ENCODE measurements at regions not wholly inside any gene's neighbourhood (a gene's known extent, or its start where the extent isn't known, plus 50 kb on each side); places are given as distances from the start of the nearest gene placed in this dataset.
"Not testable (repeated sequence)": the region's sequence is repeated elsewhere in the genome, so short reads cannot be mapped to it uniquely, and the experiment has no call there.

DNA sequence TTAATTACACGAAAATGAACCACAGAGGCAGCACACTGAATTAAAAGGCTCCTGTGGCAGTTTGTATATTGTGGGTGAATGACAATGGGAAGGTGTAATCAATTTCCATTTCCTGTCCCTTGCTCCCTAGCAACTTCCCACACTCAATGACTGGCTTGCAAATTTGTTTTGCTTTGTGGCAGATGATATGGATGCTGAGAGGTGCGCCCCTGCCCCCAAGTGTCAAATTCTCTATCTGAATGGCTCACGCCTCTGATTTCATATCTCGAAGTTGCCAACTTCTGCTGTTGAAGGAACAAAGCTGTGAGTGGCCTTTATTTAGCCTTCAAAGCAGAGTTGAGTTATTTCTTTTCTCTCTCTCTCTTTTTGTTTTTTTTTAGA lies 86.0 kb downstream of the FOXD2 start:
- no peak for FAIRE-seq

DNA sequence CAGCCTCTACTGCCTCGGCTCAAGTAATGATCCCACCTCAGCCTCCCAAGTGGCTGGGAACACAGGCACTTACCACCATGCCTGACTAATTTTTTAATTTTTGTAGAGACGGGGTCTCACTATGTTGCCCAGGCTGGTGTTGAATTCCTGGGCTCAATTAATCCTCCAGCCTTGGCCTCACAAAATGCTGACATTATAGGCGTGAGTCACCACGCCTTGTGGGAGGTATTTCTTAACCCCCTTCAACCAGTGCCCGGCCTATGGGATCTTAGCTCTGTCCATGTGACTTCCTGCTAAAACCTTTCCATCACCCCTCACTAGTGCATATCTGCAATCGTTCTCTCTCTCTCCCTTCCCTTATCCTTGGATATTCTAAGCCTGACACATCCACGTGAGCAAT lies 86.4 kb downstream of the FOXD2 start:
- FAIRE-seq = no peak

DNA sequence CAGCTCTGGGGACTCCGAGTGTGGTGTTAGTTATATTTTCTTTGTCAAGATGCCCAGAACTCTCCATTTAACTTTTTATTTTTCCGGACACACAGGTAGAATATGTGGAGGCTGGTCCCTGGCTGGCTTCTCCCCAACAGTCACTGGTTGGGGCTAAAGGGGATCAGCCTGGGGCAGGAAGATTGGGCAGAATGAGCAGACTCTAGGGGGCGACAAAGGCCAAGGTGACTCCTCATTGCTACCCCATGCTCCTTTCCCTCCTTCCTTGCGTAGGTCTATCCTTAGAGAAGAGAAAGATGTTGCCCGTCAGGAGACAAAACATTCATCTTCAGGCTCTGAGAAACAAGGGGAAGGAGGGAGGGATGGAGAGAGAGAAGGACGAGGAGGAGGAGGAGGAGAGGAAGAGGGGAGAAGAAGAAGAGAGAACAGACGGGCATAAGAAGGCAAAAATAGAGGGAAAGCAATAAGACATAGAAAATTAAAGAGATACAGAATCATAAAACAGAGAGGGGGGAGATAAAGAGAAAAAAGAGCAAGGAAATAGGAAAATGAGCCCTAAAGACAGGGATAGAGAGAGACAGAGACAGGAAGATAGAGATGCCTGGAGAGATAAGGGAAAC lies 89.9 kb downstream of the FOXD2 start:
- no peak for FAIRE-seq

DNA sequence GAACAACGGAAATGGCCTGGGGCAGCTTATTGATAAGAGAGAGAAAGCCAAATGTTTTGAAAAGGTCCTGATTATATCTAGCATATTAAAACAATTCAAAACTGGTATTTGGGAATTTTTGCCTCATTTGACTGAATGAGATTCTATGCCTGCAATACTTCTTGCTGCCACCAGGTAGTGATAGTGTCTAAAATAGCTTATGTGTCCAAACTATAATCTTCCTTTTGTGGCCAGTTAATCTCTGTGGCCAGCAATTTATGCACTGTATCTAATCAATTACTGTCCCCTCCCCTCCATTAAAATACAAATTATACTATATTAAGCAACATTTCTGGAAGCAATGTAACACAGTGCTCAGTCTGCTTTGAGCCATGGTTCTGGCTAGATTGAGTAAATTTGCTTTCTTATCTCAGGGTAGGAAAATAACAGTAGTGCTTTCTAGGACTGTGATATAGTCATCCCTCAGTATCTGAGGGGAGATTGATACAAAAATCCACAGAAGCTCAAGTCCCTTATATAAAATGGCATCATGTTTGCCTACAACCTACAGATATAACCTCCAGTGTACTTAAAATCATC lies 91.8 kb downstream of the FOXD2 start:
- no peak for FAIRE-seq

GRCh38 chr1:47532921-47533792 lies 95.3 kb downstream of the FOXD2 start:
- no peak for FAIRE-seq

- FAIRE-seq = no peak
These were observed 96.0 kb downstream of the FOXD2 start for GRCh38 chr1:47533793-47534328.

GRCh38 chr1:47534436-47534835 lies 96.6 kb downstream of the FOXD2 start:
- no peak for FAIRE-seq

DNA sequence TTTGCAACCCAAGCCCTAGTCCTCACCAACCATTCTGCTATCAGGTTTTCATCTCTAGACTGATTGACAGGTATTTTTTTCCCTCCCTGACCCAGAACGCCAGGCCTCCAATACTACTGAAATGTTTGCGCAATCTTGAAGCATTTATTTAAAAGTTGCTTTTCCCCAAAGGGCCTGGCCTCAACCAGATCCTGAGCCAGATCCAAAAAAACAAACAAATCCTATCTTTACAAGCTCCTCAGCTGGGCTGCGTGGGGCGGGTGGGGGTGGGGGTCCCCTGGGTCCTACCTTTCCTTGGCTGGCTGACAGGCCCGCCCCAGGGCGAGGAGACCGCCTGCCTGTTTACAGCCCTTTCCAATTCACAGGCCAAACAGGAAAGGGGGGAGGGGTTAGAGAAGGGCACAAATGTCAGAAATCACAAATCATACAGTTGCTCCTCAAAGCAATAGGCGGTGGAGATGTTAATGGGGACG lies 98.8 kb downstream of the FOXD2 start:
- FAIRE-seq = no peak

- no peak for FAIRE-seq
These were observed 99.4 kb downstream of the FOXD2 start for GRCh38 chr1:47537268-47537667.

GRCh38 chr1:47537966-47538365 lies 100.1 kb downstream of the FOXD2 start:
- no peak for FAIRE-seq

- not testable (repeated sequence) for FAIRE-seq
These were observed 100.7 kb downstream of the FOXD2 start for GRCh38 chr1:47538530-47538929.

- not testable (repeated sequence) for FAIRE-seq
These were observed 103.9 kb downstream of the FOXD2 start for GRCh38 chr1:47541705-47542104.

DNA sequence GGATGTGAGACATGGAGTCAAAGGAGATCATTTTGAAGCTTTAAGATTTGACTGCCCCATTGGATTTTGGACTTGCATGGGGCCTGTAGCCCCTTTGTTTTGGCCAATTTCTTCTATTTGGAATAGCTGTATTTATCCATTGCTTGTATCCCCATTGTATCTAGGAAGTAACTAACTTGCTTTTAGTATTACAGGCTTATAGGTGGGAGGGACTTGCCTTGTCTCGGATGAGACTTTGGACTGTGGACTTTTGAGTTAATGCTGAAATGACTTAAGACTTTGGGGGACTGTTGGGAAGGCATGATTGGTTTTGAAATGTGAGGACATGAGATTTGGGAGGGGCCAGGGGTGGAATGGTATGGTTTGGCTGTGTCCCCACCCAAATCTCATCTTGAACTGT lies 105.2 kb downstream of the FOXD2 start:
- not testable (repeated sequence) for FAIRE-seq

DNA sequence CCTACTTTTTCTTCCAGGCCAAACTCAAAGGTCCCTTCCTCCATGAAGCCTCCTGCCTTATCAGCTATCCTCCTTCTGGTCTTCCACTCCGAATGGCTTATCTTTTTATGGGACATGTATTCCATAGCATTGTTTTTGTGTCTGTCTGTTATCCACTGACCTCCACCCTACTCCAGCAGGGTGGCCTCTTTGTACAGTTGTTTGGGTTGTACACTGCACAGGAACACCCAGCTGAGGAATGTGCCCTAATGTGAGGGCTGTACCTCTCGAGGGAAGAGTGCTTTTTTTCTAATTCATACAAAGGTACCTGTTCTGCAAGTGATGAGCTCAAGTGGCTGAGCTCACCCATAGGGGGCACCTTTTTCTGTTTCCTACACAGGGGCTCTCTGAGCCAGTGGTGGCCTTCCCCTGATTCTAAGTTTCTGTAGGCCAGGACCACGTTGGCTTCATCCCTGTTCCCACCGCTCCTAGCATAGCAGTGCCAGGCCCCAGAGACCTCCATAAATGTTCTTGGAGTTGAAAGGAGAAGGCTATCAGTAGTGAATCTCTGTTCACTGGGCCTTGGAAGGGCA lies 108.2 kb downstream of the FOXD2 start:
- no peak for FAIRE-seq

- no peak for FAIRE-seq
These were observed 110.1 kb downstream of the FOXD2 start for GRCh38 chr1:47547753-47548573.

GRCh38 chr1:47548637-47549036 lies 110.8 kb downstream of the FOXD2 start:
- FAIRE-seq = no peak

GRCh38 chr1:47549532-47549931 lies 111.7 kb downstream of the FOXD2 start:
- no peak for FAIRE-seq

GRCh38 chr1:47550929-47551328 lies 113.1 kb downstream of the FOXD2 start:
- no peak for FAIRE-seq

DNA sequence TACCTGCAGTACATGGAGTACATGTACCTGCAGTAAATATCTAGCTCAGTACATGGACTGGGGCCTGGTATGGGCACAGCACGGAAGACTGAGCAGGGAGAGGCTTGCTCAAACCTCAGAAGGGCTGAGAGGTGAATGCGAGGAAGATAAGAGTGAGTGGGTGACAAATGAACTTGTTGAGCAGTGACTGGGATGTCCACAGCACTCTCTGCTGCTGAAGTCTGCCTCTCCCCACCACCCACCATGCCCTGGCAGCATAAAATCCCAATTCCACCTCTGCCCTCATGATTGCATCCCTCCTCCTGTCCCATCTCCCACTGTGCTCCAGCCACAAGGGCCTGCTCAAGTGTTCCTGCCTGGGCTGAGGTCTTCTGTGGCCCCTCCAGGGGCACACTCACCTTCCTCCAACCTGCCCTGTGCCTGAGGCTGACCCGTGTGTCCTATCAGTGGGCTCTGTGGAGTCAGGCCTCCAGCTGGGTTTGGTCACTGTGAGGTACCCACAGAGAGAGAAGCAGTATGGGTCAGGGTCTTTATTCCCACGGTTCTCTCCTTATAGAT lies 114.2 kb downstream of the FOXD2 start:
- FAIRE-seq = no peak

DNA sequence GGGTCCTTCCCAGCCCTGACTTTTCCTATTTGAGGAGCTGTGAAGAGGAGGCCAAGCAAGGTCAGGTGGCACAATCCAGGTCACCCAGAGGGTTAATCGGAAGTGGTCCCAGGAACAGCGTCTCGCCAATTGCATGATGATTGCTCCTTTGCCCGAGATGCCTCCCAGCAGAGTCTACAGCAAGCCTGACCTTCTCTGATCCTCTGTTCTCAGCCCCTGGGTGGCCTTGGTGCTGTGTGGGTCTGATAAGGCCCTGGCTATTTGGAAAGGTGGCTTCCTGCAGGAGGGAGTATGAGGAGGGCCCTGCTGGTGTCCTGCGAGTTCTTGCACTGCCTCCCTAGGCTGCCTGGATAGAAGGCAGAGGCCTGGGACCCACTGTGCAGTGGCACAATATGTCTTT lies 116.2 kb downstream of the FOXD2 start:
- FAIRE-seq = no peak

DNA sequence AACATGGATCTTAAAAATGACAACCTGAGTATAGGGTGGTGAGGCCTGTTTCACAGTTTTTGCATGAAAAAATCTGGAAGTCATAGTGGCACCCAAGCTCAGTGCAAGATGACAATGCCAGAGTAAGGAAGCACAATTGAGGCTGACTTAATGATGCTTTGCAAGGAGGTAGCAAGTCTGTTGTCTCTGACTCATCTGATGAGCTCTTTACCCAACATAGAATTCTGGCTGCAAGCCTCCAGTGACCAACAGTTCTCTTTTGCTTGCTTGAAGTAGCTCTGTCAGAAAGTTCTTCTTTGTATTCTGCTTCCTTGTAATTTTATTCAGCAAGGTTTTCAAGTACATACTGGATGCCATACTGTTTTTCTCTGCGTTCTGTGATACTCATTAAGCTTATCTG lies 117.1 kb downstream of the FOXD2 start:
- no peak for FAIRE-seq

- FAIRE-seq = no peak
These were observed 117.5 kb downstream of the FOXD2 start for GRCh38 chr1:47555306-47555705.
